LNCaP clone FGC (cell line): ENCODE measurements at regions not wholly inside any gene's neighbourhood (a gene's known extent, or its start where the extent isn't known, plus 50 kb on each side); places are given as distances from the start of the nearest gene placed in this dataset.

Source experiments
- DNase-seq: peaks from one replicate; pipeline ENCODE4 v3.0.0-alpha.2; 2011; ENCODE audit warnings: low read depth
- H3K4me3 ChIP-seq: 2 replicates; pipeline ENCODE4 v1.5.1; 2011; ENCODE audit warnings: mild to moderate bottlenecking, low read depth, low read length, control low read depth
- CTCF ChIP-seq: IDR thresholded peaks from 2 replicates; pipeline ENCODE4 v1.5.1; 2012; ENCODE audit warnings: mild to moderate bottlenecking; ENCODE audit not compliant: control insufficient read depth, insufficient read depth; ENCODE audit errors: extremely low read depth

- no peak for DNase-seq
- H3K4me3 ChIP-seq: no peak overlapping the region
- no peak for TF ChIP-seq CTCF
These were observed 325.2 kb upstream of the POGK start for GRCh38 chr1:166514067-166514466.

GRCh38 chr1:166527752-166528151, 311.5 kb upstream of the POGK start:
- TF ChIP-seq CTCF: no peak
- DNase-seq: no peak
- no peak overlapping the region for H3K4me3 ChIP-seq

- DNase-seq: no peak
- no peak for TF ChIP-seq CTCF
- no peak overlapping the region for H3K4me3 ChIP-seq
These were observed 300.6 kb upstream of the POGK start for GRCh38 chr1:166538646-166539045.

GRCh38 chr1:166544036-166544435, 295.2 kb upstream of the POGK start:
- TF ChIP-seq CTCF: no peak
- DNase-seq: no peak
- no peak overlapping the region for H3K4me3 ChIP-seq

GRCh38 chr1:166544561-166544960, 294.7 kb upstream of the POGK start:
- no peak for DNase-seq
- no peak overlapping the region for H3K4me3 ChIP-seq
- no peak for TF ChIP-seq CTCF

GRCh38 chr1:166552706-166553105, 286.6 kb upstream of the POGK start:
- DNase-seq: no peak
- no peak overlapping the region for H3K4me3 ChIP-seq
- no peak for TF ChIP-seq CTCF

- no peak for TF ChIP-seq CTCF
- no peak overlapping the region for H3K4me3 ChIP-seq
- no peak for DNase-seq
These were observed 268.3 kb upstream of the POGK start for GRCh38 chr1:166570954-166571353.
